ENCODE measurements at regions not wholly inside any gene's neighbourhood (a gene's known extent, or its start where the extent isn't known, plus 50 kb on each side); places are given as distances from the start of the nearest gene placed in this dataset.

DNA sequence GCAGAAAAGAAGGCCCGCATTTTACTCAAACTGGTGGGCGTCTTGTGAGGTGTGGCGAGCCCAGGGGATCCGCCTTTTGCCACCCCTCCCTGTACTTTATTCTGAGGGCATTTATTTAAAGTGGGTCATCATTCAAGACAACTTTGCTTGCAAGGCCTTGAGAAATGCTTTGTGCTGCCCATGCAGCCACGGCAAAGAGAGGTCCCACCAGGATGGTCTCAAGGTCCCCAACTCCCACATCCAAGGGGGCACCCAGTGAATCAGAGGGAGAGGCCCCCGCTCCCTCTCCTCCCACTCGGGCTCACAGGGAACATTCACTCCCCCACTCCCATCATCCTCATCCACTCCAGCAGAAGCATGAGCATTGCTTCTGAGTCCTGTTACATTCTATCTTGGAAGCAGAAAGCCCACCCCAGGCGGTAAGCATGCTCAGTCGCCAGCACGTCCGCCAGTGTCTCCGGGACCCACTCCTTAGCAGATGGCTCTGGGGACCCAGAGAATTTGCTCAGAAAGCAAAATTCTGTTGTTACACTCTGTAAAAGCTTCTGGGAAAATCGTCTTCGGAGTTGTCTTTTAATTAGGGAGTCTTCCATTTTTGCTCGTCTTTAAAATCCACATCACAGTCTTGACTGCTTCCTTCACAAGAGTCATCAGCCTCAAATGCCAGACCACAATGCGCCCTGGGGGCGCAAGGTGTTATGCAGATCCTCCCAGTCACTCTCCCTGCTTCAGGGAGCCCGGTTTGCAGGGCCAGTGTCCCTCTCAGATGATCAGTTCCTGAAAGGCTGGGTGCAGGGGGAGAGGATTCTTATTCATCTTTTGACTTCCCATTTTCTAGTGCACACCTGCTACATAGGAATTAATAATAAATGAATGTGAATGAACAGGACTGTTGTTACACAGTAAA, 99.4 kb upstream of the NCK2 start:
- H3K4me1 ChIP-seq (ENCODE audit: control insufficient read depth in 1 of 2, insufficient read depth in 2 of 2, low read length in 2 of 2), result no peaks in the 10 kb centered on the region
- RAD21 ChIA-PET (ENCODE audit: low non-redundant PET in 1 of 2, low total read pairs in 2 of 2, uncharacterized antibody in 2 of 2, unreplicated experiment in 2 of 2), result no interaction called here
- no peaks in the 10 kb centered on the region for H3K9me2 ChIP-seq (ENCODE audit: insufficient read depth)
- H3K79me2 ChIP-seq (ENCODE audit: insufficient read depth, low read length), result no peaks in the 10 kb centered on the region
- peaks cover 43% of the 10 kb centered on the region for H3K27me3 ChIP-seq (ENCODE audit: insufficient read depth, low read length)
- H3K9me3 ChIP-seq (ENCODE audit: control insufficient read depth in 1 of 2, insufficient read depth in 1 of 2, low read depth in 1 of 2, low read length in 2 of 2), result no peaks in the 10 kb centered on the region
- CTCF ChIA-PET, result no interaction called here
- H3K9ac ChIP-seq (ENCODE audit: low read length), result no peak overlapping the region
- DNase-seq (ENCODE audit: low read depth, low spot score), result no peak
- H3K27ac ChIP-seq (ENCODE audit: low read depth, low read length), result no peak overlapping the region
- H3K36me3 ChIP-seq (ENCODE audit: control insufficient read depth in 1 of 2, insufficient read depth in 2 of 2, low read length in 2 of 2), result no peaks in the 10 kb centered on the region
- no peak overlapping the region for H3K4me3 ChIP-seq (replicated peaks in 1 of 2; ENCODE audit: low read depth in 1 of 2, low read length in 2 of 2)
- TF ChIP-seq, protein P1, sequence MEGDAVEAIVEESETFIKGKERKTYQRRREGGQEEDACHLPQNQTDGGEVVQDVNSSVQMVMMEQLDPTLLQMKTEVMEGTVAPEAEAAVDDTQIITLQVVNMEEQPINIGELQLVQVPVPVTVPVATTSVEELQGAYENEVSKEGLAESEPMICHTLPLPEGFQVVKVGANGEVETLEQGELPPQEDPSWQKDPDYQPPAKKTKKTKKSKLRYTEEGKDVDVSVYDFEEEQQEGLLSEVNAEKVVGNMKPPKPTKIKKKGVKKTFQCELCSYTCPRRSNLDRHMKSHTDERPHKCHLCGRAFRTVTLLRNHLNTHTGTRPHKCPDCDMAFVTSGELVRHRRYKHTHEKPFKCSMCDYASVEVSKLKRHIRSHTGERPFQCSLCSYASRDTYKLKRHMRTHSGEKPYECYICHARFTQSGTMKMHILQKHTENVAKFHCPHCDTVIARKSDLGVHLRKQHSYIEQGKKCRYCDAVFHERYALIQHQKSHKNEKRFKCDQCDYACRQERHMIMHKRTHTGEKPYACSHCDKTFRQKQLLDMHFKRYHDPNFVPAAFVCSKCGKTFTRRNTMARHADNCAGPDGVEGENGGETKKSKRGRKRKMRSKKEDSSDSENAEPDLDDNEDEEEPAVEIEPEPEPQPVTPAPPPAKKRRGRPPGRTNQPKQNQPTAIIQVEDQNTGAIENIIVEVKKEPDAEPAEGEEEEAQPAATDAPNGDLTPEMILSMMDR (IDR thresholded peaks at IDR 0.05 in 2 of 3, conservative IDR thresholded peaks at IDR 0.05 in 1 of 3; ENCODE audit: borderline replicate concordance in 1 of 3, insufficient read depth in 1 of 3, low read depth in 2 of 3, low read length in 2 of 3), result no peak
- no peak for TF ChIP-seq EZH2phosphoT487 (IDR thresholded peaks at IDR 0.05; ENCODE audit: borderline replicate concordance)
- TF ChIP-seq POLR2AphosphoS5 (IDR thresholded peaks at IDR 0.05; ENCODE audit: low read depth, low read length), result no peak
- ATAC-seq, result no peak
- POLR2A ChIA-PET, result no interaction called here
- H2AFZ ChIP-seq (ENCODE audit: low read depth, low read length, poor library complexity, severe bottlenecking), result no peak overlapping the region
- no peak overlapping the region for H3K4me2 ChIP-seq (ENCODE audit: low read length)
- intact Hi-C loops (cut with micrococcal nuclease), result no loop called here
- no TSS peak for BruUV-seq (replicated peaks)
- no peaks in the 10 kb centered on the region for H4K20me1 ChIP-seq (ENCODE audit: insufficient read depth)

DNA sequence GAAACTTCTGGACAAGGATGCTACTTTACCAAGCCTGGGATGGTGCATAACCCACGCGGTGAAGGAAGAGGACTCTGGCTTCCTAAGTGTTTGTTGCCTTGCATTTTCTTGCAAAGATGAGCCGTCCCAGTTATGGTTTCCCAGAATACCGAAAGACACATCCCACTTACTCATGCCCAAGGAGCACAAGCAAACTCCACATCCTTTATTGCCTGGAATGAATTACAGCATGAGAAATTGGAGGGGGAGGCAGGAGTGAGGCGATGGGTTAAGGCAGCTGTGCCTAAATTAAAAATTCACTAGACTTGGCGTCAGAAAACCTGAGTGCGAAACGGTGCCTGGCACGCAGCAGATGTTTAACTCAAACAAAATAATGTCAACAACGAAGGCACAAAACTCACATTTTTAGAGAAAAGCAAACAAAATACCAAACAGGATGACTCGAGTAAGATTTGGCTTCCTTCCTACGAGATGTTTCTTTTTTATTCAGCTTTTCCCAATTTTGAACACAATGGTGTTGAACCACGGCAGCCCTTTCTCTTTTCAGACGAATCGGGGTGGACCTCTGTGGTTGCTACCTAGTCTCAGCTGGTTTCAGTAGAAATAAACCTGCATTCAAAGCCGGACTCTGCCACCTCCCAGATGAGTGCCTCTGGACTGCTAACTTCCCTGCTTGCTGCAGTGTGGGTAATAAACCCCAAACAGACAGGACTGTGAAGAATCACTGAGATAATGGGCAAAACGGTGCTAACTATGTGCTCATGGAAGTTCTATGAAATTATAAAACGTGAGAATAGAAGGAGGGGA, 100.3 kb upstream of the NCK2 start:
- Histone ChIP-seq H3K27me3 (ENCODE audit: insufficient read depth, low read length) (peaks cover 43% of the 10 kb centered on the region), H3K4me2 (ENCODE audit: low read length) (no peak overlapping the region), H3K4me1 (ENCODE audit: control insufficient read depth in 1 of 2, insufficient read depth in 2 of 2, low read length in 2 of 2) (no peaks in the 10 kb centered on the region), H3K9ac (ENCODE audit: low read length) (no peak overlapping the region), H3K36me3 (ENCODE audit: control insufficient read depth in 1 of 2, insufficient read depth in 2 of 2, low read length in 2 of 2) (no peaks in the 10 kb centered on the region), H3K27ac (ENCODE audit: low read depth, low read length) (no peak overlapping the region), H3K9me2 (ENCODE audit: insufficient read depth) (no peaks in the 10 kb centered on the region), H3K4me3 (replicated peaks in 1 of 2; ENCODE audit: low read depth in 1 of 2, low read length in 2 of 2) (no peak overlapping the region), H2AFZ (ENCODE audit: low read depth, low read length, poor library complexity, severe bottlenecking) (no peak overlapping the region), H4K20me1 (ENCODE audit: insufficient read depth) (no peaks in the 10 kb centered on the region; the same call in 1 of the 2 replicates), H3K79me2 (ENCODE audit: insufficient read depth, low read length) (no peaks in the 10 kb centered on the region), H3K9me3 (ENCODE audit: control insufficient read depth in 1 of 2, insufficient read depth in 1 of 2, low read depth in 1 of 2, low read length in 2 of 2) (no peaks in the 10 kb centered on the region)
- DNase-seq (ENCODE audit: low read depth, low spot score), result no peak
- ChIA-PET POLR2A (no interaction called here), CTCF (no interaction called here), RAD21 (ENCODE audit: low non-redundant PET in 1 of 2, low total read pairs in 2 of 2, uncharacterized antibody in 2 of 2, unreplicated experiment in 2 of 2) (no interaction called here)
- ATAC-seq, result no peak
- intact Hi-C loops (cut with micrococcal nuclease), result no loop called here
- BruUV-seq (replicated peaks), result no TSS peak
- TF ChIP-seq POLR2AphosphoS5 (IDR thresholded peaks at IDR 0.05; ENCODE audit: low read depth, low read length) (no peak), REST (IDR thresholded peaks at IDR 0.05; ENCODE audit: low read depth) (no peak)

Measured in HCT116 (cell line).